BE2C (cell line): ENCODE measurements at regions not wholly inside any gene's neighbourhood (a gene's known extent, or its start where the extent isn't known, plus 50 kb on each side); places are given as distances from the start of the nearest gene placed in this dataset.

Experiments used
- DNase-seq: peaks from one replicate; pipeline ENCODE4 v3.0.0-alpha.2; 2020
- H3K27me3 ChIP-seq: fragments of 250-450 bp; sonication (Bioruptor Pico); 2 replicates; pipeline ENCODE4 v1.5.1; 2020; ENCODE audit warnings: mild to moderate bottlenecking
- H3K36me3 ChIP-seq: fragments of 250-450 bp; sonication (Bioruptor Pico); 2 replicates; pipeline ENCODE4 v1.5.1; 2020; ENCODE audit warnings: mild to moderate bottlenecking
- H3K4me1 ChIP-seq: fragments of 250-450 bp; sonication (Bioruptor Pico); 2 replicates; pipeline ENCODE4 v1.5.1; 2020
- H3K4me3 ChIP-seq: 2 replicates; pipeline ENCODE4 v1.5.1; 2011; ENCODE audit warnings: low read depth, low read length
- H3K9me3 ChIP-seq: fragments of 250-450 bp; sonication (Bioruptor Pico); 2 replicates; pipeline ENCODE4 v1.5.1; 2020
- CTCF ChIP-seq: IDR thresholded peaks from 2 replicates; pipeline ENCODE4 v1.5.1; 2012; ENCODE audit warnings: mild to moderate bottlenecking, low read depth, low read length

GRCh38 chr2:104407641-104408040, 446.3 kb upstream of the POU3F3 start:
- no peak for DNase-seq
- TF ChIP-seq CTCF: no peak
- no peak overlapping the region for H3K4me3 ChIP-seq
- no peaks in the 10 kb centered on the region for H3K9me3 ChIP-seq
- no peaks in the 10 kb centered on the region for H3K27me3 ChIP-seq
- no peaks in the 10 kb centered on the region for H3K4me1 ChIP-seq
- no peaks in the 10 kb centered on the region for H3K36me3 ChIP-seq

GRCh38 chr2:104408266-104408665, 445.6 kb upstream of the POU3F3 start:
- DNase-seq: peak; percentile 41
- Histone ChIP-seq H3K4me3 (no peak overlapping the region), H3K9me3 (no peaks in the 10 kb centered on the region), H3K27me3 (no peaks in the 10 kb centered on the region), H3K36me3 (no peaks in the 10 kb centered on the region), H3K4me1 (no peaks in the 10 kb centered on the region)
- TF ChIP-seq CTCF: no peak

- Histone ChIP-seq H3K9me3 (no peaks in the 10 kb centered on the region), H3K4me1 (no peaks in the 10 kb centered on the region), H3K4me3 (no peak overlapping the region), H3K36me3 (no peaks in the 10 kb centered on the region), H3K27me3 (no peaks in the 10 kb centered on the region)
- no peak for TF ChIP-seq CTCF
- no peak for DNase-seq
These were observed 443.8 kb upstream of the POU3F3 start for GRCh38 chr2:104410136-104410535.

- Histone ChIP-seq H3K4me3 (no peak overlapping the region), H3K9me3 (no peaks in the 10 kb centered on the region), H3K4me1 (no peaks in the 10 kb centered on the region), H3K36me3 (no peaks in the 10 kb centered on the region), H3K27me3 (no peaks in the 10 kb centered on the region)
- DNase-seq: peak; percentile 39
- TF ChIP-seq CTCF: peak; percentile 70
These were observed 441.5 kb upstream of the POU3F3 start for GRCh38 chr2:104412384-104412783.

- no peak for TF ChIP-seq CTCF
- H3K36me3 ChIP-seq: no peaks in the 10 kb centered on the region
These were observed 440.0 kb upstream of the POU3F3 start for GRCh38 chr2:104413890-104414289.

GRCh38 chr2:104415284-104415683, 438.6 kb upstream of the POU3F3 start:
- Histone ChIP-seq H3K27me3 (no peaks in the 10 kb centered on the region), H3K9me3 (no peaks in the 10 kb centered on the region), H3K4me3 (no peak overlapping the region), H3K36me3 (no peaks in the 10 kb centered on the region), H3K4me1 (no peaks in the 10 kb centered on the region)
- DNase-seq: no peak
- no peak for TF ChIP-seq CTCF

More at GRCh38 chr2:104413890-104414289, 440.0 kb upstream of the POU3F3 start:
- Histone ChIP-seq H3K27me3 (no peaks in the 10 kb centered on the region), H3K4me1 (no peaks in the 10 kb centered on the region), H3K9me3 (no peaks in the 10 kb centered on the region), H3K4me3 (no peak overlapping the region)
- no peak for DNase-seq
